Stimulated activated naive CD4-positive, alpha-beta T cell (primary cell): ENCODE measurements at regions not wholly inside any gene's neighbourhood (a gene's known extent, or its start where the extent isn't known, plus 50 kb on each side); places are given as distances from the start of the nearest gene placed in this dataset.
A peak's percentile ranks its signal among the peaks of the same experiment; 100 is the strongest.
"Not testable (repeated sequence)": the region's sequence is repeated elsewhere in the genome, so short reads cannot be mapped to it uniquely, and the experiment has no call there.

Experiments used
- DNase-seq, 6 experiments: peaks; one replicate each; lab custom pipeline; 2025; lab: John Stamatoyannopoulos, UW

GRCh38 chr3:193905541-193906396 lies 230.2 kb upstream of the HES1 start:
- no peak for DNase-seq

- DNase-seq, result no peak
Observed at GRCh38 chr3:193906849-193907410, 229.0 kb upstream of the HES1 start.

- DNase-seq, result no peak
Observed at GRCh38 chr3:193908181-193908744, 227.7 kb upstream of the HES1 start.

GRCh38 chr3:193909387-193909786 lies 226.6 kb upstream of the HES1 start:
- no peak for DNase-seq

GRCh38 chr3:193910310-193910709 lies 225.6 kb upstream of the HES1 start:
- DNase-seq, result no peak

GRCh38 chr3:193910886-193911738 lies 224.8 kb upstream of the HES1 start:
- DNase-seq, result peak in 2 of 6 experiments; percentile 18 to 28

- peak in 2 of 6 experiments; percentile 5 to 28 for DNase-seq
Observed at GRCh38 chr3:193911784-193912340, 224.1 kb upstream of the HES1 start.

- DNase-seq, result no peak
Observed at GRCh38 chr3:193912621-193913178, 223.2 kb upstream of the HES1 start.

- no peak for DNase-seq
Observed at GRCh38 chr3:193914602-193915001, 221.3 kb upstream of the HES1 start.

GRCh38 chr3:193915099-193915498 lies 220.8 kb upstream of the HES1 start:
- no peak for DNase-seq

GRCh38 chr3:193915613-193916012 lies 220.3 kb upstream of the HES1 start:
- DNase-seq, result no peak

GRCh38 chr3:193917158-193917557 lies 218.8 kb upstream of the HES1 start:
- DNase-seq, result no peak

GRCh38 chr3:193921465-193921864 lies 214.5 kb upstream of the HES1 start:
- no peak for DNase-seq

GRCh38 chr3:193922034-193922774 lies 213.7 kb upstream of the HES1 start:
- DNase-seq, result no peak

GRCh38 chr3:193923958-193924357 lies 212.0 kb upstream of the HES1 start:
- DNase-seq, result not testable (repeated sequence)

GRCh38 chr3:193926071-193926470 lies 209.9 kb upstream of the HES1 start:
- not testable (repeated sequence) for DNase-seq

- not testable (repeated sequence) for DNase-seq
Observed at GRCh38 chr3:193927413-193928206, 208.3 kb upstream of the HES1 start.

GRCh38 chr3:193928354-193929209 lies 207.4 kb upstream of the HES1 start:
- DNase-seq, result no peak

GRCh38 chr3:193929373-193929772 lies 206.6 kb upstream of the HES1 start:
- no peak for DNase-seq
